ENCODE measurements at regions not wholly inside any gene's neighbourhood (a gene's known extent, or its start where the extent isn't known, plus 50 kb on each side); places are given as distances from the start of the nearest gene placed in this dataset.

- no peak for TF ChIP-seq CTCF (conservative IDR thresholded peaks at IDR 0.05; ENCODE audit: low read depth, low read length)
- TF ChIP-seq EZH2 (IDR thresholded peaks at IDR 0.05; ENCODE audit: low read length, unreplicated experiment) = no peak
- TF ChIP-seq EZH2phosphoT487 (IDR thresholded peaks at IDR 0.05; ENCODE audit: borderline replicate concordance, low read length) = no peak
Observed at GRCh38 chr22:49564666-49565515, 262.8 kb downstream of the BRD1 start.

Data from PC-3 (cell line).